HG03457 (cell line): ENCODE measurements at regions not wholly inside any gene's neighbourhood (a gene's known extent, or its start where the extent isn't known, plus 50 kb on each side); places are given as distances from the start of the nearest gene placed in this dataset.

ENCODE experiments used
- ATAC-seq: cut with Tn5 transposase; IDR thresholded peaks from one replicate; pipeline ENCODE4 v1.9.1; 2021; ENCODE audit warnings: moderate number of reproducible peaks; ENCODE audit not compliant: unreplicated experiment

DNA sequence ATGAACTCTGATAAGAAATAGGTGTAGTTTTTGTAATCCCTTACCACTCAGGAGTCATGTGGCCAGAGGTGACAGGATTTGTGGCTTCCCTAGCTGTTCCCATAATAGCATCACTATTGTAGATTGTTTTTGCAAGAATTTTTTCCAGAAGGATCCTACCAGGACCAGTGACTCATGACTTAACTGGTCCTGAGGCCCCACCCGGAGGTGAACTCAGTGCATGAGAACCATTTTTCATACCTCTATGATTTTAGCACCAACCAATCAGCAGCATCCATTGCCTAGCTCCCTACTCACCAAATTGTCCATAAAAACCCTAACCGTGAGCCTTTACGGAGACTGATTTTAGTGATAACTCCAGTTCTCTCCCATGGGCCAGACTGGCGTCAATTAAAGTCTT lies 484.8 kb downstream of the PSAT1 start:
- ATAC-seq, result no peak

DNA sequence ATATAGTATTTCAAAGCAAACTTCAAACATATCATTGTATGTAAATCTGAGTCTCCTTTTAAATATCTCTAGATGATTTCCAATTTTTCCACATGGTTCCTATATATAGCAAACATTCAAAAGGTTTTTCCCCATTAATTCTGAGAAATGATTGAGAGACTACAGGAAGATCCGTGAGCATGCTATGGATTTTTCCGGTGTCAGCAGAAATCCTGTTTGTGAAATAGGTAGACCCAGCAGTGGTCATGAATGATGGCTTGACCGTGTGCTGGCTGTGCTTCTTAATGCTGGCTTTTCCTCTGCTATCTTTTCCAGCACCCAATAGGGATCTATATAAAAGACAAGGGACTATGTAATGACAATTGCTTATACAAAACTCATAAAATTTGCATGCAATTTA lies 485.3 kb downstream of the PSAT1 start:
- no peak for ATAC-seq

DNA sequence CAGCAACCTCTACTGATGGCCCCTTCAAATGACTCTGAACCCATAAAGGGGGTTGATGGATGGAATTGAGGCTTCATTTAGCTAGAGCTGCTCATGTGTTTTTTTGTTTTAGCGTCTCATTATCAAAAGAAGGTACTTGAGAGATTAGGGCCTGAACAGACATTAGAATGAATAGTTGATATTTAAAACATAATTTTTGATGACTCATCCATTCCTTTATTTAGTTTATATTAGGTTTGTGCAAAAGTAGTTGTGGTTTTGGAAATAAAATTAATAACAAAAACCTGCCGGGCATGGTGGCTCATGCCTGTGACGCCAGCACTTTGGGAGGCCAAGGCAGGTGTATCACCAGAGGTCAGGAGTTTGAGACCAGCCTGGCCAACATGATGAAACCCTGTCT lies 485.9 kb downstream of the PSAT1 start:
- no peak for ATAC-seq

DNA sequence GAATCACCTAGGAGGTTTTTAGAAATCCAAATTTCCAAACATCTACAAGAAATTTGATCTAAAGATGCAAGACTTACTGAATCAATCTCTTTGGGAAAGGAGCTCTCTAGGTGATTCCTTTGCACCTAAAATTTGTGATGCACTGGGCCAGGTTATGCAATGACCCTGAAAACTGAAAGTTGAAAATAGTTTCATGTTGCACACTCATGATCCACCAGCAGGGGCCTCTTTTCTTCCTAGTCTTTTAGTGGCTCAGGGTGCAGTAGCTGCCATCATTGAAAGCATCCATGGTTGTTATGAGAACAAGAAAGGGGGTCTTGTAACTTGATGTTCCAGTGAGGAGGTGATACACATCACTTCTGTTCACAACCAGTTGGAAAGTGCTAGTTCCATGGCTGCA lies 486.8 kb downstream of the PSAT1 start:
- ATAC-seq, result no peak

DNA sequence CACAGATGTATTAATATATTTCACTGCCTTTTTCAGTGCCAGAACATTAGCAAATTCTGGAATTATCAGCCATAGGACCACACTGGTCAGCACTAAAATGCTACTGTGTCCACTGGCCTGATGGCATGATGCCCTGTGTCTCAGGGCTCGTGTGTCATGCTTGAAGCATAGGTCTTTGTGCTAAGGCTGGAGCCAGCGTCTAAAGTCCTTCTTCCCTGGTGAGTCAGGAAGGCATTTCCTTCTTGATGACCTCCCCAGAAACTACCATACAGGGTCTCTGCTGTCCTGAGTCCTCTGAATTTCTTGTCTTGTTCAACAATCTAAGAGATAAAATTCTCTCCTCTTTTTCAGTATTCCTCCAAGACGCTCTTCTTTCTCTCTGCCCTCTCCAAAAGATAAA lies 489.9 kb downstream of the PSAT1 start:
- ATAC-seq, result no peak

DNA sequence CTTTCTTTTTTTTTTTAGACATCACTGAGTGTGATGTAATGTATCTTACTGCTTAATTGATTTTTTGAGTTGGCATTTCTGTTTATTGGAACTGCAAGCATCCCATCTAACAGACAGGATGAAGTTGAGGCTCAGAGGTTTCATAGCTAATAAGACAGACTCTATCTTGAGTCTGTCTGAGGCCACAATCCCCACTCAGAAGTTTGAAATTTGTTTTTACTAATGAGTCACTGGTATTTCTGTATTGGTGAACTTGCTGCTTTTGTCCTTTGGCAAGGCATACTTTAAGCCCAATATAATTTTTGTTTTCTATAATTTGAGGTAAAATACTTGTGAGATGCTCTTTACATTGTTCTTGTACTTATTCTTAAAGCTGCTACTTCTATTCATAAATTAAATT lies 491.2 kb downstream of the PSAT1 start:
- ATAC-seq, result no peak

DNA sequence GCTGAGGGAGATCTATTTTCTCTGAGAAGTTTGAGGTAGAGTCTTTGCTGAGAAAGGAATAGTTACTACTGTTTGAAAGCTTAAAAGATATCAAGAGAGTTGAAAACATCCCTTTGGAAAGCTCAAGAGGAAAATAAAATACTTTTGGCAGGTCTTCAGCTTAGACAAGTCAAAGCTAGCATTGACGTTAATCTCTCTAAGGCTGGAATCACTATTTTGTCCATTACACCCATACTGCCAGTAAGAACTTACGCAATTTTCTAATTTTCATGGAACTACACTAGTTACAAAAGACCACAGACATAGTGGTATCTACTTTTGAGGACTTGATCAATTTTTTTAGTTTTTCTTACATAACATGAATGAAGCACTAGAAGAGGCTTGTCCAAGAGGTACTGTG lies 494.9 kb downstream of the PSAT1 start:
- ATAC-seq, result no peak

DNA sequence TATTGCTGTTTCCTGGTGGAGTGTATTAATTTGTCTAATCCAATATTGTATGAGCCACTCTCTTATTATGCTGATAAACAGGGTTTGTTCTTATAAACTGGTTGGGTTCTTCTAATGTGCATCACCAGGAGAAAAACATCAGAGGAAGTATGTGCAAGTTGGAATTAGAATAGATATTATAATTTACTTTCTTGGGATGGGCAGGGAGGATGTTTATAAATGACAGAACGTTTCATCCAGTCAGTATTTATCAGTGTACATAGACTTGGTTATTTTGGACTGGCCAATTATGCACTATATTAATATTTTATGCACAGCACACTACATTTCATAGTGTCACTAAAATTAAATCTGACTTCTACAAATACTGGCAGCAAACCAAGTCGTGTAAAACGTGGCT lies 495.8 kb downstream of the PSAT1 start:
- no peak for ATAC-seq

DNA sequence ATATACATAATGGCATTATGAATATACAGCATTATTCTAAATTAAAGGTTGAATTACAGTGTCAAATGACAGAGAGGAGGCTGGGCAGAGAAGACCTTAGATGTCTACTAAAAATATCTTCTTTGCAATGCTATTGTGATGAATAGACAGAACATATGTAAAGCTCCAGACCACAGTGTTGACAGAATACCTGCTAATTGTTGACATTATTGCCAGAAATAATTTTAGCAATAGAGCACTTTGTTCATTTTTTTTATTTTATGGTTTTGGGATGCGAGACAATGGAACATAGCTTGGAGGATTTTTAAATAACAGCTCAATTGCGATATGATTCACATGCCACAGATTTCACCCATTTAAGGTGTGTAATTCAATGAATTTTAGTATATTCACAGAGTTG lies 508.8 kb downstream of the PSAT1 start:
- ATAC-seq, result no peak

DNA sequence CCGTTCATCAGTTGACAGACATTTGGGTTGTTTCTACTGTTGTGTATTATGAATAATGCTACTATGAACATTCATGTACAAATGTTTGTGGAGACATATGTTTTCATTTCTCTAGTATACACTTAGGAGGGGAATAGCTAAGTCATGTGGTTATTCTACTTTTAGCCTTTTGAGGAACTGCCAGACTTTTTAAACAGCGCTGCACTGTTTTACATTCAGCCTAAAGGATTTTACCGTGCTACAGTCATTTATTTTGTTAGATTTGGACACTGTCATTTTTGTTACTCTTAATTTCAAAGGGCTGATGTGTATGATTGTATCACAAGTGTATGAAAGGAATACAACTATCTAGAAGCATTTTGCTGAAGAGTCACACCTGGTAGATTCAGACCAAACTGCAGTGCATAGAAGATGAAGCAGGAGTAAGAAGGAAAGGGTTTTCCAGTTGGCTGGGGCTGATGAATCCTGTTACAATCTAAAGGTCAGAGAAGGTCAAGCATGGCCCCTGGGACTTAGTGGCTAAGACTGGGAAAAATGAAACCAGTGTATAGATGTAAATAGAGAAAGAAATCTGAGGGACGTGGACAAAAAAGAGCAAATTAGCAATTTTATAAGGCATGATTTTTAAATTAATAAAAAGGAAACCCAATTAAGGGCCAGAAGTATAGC lies 509.7 kb downstream of the PSAT1 start:
- ATAC-seq, result no peak

DNA sequence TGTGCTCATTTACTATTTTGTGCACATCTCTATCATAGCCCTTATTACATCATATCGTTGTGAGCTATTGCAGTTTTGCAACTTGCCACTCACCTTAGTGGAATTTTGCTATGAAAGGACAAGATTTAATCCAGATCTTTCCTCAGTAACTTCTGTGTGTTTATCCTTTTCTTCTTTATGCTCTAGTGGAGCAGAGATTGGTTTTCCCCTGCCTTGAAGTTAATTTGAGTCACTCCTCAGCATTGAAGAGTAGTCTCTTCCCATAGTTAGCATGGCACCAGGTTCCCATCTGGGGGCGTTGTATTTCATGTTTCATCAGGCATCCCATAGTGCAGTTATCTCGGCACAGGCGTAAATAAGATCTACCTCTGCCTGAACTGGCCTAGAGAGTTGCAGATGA lies 510.4 kb downstream of the PSAT1 start:
- no peak for ATAC-seq

DNA sequence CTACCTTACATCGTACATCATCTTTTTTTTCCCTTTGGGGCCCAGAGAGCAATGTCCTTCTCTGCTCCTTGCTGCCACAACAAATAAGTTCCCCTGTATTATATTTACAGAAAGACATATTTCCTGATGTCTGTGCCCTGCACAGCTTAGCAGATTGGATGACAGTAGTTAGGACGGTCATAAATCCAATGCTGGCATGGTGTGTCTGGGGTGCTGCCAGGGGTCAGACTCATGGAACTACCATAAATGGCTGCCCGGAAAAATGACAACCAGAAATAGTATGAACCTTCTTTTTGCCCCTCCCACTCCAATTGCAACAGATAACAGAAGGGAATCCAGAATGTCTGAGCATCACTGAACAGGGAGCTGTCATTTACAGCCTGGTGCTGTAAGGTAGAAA lies 511.1 kb downstream of the PSAT1 start:
- no peak for ATAC-seq

DNA sequence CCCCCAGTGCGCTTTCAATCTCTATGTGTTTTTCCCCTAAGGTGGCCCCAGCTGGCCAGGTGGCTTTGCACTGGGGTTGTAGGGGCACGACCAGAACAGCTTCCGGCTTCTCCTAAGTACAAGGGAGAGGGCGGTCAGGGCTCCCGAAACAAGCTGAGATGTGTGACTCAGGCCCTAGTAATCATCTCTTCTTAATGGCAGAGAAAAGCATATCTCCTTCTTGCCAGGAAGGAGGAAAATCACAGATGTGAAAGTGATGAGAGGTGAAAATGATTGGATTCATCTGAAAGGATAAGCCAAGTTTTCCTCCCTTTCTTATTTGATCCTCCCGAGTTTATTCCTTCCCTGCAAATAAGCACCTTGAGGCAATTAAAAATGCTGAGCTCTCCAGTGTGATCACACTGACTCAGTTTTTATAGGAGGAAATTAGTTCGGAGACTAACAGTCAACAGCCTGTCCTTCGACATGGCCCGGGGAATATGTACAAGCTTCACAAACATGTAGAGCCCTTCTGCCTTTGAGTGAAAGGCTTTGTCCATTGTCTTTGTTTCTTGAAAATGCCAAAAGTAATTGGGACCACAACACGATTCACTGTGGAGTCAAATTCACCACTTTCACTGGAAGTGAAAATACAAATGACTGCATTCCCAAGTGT lies 514.8 kb downstream of the PSAT1 start:
- no peak for ATAC-seq

DNA sequence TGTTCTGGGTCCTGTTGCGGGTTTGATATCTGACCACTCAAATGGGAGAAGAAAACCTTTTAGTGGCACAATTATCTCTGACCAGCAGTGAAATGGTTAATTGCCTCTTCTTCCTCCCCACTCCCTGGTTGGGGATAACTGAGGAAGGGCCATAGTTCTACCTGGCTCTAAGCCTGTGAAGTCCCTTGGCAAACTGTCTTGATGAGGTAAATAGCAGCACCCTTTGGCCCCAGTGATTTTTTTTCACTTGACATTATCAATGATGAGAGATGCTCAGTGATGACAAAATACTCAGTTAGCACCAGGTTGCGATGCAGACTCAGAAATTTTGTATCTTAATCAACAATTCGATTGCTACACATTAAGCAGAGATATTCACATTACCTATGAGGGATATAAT lies 515.7 kb downstream of the PSAT1 start:
- no peak for ATAC-seq

DNA sequence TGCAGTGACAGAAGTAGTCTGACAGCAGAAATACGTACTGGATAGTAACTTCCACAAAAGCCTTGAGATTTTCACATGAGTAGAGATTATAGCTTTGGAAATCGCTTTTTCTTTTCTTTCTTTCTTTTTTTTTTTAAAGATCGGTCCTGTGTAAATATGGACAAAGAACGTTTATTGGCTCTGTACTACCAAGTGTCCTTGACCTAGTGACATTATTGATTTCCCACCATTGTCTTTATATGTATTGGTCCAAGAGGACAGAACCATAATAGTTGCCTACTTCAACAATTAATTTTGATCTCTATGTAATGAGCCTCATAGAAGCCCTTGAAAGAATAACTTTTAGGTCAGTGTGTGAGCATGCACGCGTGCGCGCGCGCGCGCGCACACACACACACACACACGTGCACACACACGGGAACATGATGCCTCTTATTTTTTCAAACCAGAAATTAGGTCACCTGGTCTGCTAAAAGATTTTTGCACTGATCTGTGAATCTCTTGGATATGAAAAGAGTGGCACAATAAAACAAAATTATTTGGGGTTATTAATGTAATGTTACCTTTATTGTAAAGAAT lies 516.8 kb downstream of the PSAT1 start:
- ATAC-seq, result no peak

DNA sequence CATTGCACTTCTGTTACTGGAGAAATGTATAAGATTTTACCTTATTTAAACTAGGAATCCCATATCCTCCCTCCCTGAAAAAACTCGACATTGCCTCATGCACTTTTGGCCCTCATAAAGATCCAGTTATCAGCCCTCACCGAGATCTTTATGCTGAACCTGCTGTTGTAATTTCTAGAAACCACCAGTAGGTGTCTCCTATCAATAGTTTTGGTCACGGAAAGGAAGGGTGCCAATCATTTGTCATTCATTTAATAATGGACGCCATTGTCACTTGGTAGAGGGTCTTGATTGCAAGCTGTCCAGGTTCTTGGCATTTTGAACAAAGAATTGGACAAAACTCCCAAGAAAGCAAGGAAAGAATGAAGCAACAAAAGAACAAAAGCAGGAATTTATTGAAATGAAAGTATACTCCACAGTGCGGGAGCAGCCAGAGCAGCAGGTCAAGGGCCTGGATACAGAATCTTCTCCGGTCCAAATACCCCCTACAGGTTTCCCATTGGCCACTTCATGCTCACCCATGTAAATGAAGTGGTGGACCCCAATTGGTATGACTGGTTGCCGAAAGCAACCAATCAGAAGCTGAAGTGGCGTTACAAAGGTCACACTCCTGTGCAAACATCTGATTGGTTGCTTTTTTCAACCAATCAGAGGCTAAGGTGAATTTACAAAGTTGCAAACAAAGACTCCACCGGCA lies 524.3 kb downstream of the PSAT1 start:
- ATAC-seq, result peak; percentile 86

DNA sequence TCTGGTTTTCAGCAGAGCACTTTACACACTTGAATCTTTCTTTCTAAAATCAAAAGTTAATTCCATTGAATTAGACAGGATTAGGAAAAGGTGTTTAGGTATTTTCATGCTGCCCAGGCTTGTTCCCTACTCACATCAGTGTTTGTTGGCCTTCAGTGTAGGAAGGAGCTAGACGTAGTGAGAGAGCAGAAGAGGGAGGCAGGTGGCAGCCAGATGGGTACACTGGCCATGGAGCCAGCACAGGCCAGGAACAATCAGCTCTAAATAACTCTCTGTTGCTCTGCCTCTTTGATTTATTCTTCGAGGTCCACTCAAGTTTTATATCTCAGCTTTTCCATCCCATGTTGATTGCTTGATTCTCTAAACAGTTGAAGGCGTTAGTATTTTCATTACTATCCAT lies 529.6 kb downstream of the PSAT1 start:
- ATAC-seq, result no peak

DNA sequence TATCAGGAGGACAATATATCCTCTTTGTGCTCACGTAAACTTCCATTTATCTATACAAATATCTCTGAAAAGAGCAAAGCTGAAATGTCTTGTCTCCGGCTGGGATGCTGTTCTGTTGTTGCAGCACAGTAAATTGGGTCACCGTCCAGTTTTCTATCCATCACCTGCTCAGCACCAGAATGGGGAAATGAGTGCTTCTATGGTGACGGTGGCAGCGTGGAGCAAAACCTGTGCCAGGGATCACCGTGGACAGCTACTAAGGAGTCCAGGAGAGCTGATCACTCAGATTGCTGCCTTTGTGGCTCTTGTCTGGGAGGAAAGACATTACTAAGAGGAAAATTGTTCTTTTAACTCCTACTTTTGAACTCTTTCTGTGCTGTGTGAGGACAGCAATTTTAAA lies 531.6 kb downstream of the PSAT1 start:
- ATAC-seq, result no peak

DNA sequence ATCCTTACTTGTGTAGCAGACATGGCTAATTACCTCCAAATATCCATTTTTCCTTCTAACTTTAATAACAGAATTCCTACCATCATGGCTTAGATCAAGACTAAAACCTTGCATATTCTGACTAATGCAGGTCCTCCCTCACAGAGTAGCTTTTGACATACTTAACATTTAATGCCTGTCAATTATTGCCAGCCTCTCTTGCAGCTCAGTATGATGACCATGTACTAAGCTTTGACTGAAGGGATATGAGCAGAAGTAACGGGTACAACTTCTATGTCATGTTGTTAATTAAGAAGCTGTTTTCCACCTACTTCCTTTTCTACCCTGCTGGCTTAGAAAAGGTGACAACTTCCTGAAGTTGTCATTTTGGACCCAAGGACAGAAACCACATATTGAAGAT lies 533.4 kb downstream of the PSAT1 start:
- ATAC-seq, result no peak

DNA sequence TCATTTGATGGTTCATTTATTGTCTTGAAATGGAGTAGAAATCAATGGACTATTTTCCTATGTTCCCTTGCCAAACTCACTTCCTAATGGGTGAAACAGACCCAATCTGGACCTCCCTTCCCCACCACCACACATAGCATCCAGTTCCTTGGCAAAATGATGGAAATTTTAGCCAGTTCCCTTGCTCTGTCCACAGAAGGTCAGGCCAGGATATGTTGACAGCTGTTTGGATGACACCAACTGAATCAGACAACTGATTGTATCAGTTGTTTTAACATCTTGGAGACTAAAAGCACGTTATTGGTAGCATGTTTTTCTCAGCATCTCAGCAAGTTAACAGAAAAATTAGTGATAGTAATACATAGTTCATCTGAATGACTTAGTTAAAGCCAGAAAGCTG lies 534.8 kb downstream of the PSAT1 start:
- ATAC-seq, result no peak

DNA sequence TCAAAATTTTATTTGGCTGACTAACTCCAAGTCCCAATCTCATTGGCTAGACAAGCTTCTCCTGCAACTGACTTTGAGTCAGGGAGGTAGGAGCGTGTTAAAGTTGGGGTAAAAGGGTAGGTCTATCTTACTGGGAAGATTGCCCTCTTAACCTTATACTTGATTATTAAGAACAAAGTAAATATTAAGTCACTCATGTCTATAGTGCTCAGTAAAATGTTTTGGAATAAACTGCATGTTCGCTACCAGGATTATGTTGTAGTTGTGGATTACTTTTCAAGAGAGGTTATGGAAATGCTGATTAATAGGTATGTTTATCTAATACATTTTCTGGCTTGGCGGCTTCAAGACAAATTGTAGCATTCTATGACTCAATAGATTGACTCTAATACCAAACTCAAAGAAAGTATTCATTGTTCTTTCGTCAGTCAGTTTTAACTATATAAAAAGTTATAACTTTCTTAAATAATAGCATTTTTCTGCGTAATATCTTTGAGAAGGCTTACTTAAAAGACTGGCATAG lies 539.1 kb downstream of the PSAT1 start:
- no peak for ATAC-seq

DNA sequence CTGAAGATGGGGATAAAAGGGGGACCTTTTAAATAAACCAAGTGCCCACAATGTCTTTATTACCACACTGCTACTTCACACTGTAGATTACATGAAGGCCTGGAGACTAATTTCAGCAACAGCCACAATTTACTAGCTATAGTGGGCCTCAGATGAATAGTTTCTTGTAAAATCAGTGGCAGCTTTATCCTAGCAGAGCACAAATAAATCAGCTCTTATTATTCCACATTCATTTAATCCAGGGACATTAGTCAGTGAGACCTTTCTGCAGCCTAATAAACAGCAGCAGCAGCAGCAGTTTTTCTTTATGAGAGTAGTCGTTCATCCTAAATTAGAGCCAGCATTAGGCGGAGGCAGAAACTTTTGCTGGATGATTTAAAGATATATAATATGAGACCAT lies 542.3 kb downstream of the PSAT1 start:
- no peak for ATAC-seq
